Common myeloid progenitor, CD34-positive (primary cell): ENCODE measurements at regions not wholly inside any gene's neighbourhood (a gene's known extent, or its start where the extent isn't known, plus 50 kb on each side); places are given as distances from the start of the nearest gene placed in this dataset.

ENCODE experiments used
- CTCF ChIA-PET: fragments of 350-600 bp; sonication (Branson Sonifier 250); formaldehyde crosslinking; loops from one replicate; lab custom pipeline; 2021; ENCODE audit warnings: antibody characterized with exemption; lab: Charles Lee
- POLR2A ChIA-PET: fragments of 350-600 bp; sonication (Branson Sonifier 250); formaldehyde crosslinking; loops from one replicate; lab custom pipeline; 2021; ENCODE audit warnings: antibody characterized with exemption; lab: Charles Lee
- DNase-seq, 3 donors: peaks; one replicate each; pipeline versions ENCODE4 v3.0.0 to v3.0.0-alpha.2; 2013
- H3K27ac ChIP-seq, 2 experiments: 1 replicate in 1 of 2; 2 replicates in 1 of 2; pipeline ENCODE4 v1.7.0; 2013; ENCODE audit warnings: inconsistent platforms in 2 of 2, low read length in 2 of 2, mild to moderate bottlenecking in 2 of 2, low read depth in 1 of 2, moderate library complexity in 1 of 2; ENCODE audit not compliant: severe bottlenecking in 2 of 2, insufficient read depth in 1 of 2, poor library complexity in 1 of 2
- H3K27me3 ChIP-seq, 5 experiments: replicated peaks in 2 of 5; 1 replicate in 3 of 5; 2 replicates in 2 of 5; pipeline versions ENCODE4 v1.6.1 to v1.7.0; 2013; ENCODE audit warnings: low read length in 4 of 5, mild to moderate bottlenecking in 2 of 5, moderate library complexity in 2 of 5, inconsistent platforms in 1 of 5; ENCODE audit not compliant: insufficient read depth in 5 of 5, control insufficient read depth in 4 of 5
- H3K36me3 ChIP-seq, 4 experiments: 1 replicate in 2 of 4; 2 replicates in 2 of 4; pipeline versions ENCODE4 v1.6.1 to v1.7.0; 2013; ENCODE audit warnings: low read length in 3 of 4, control low read depth in 1 of 4, mild to moderate bottlenecking in 1 of 4; ENCODE audit not compliant: control insufficient read depth in 4 of 4, insufficient read depth in 4 of 4
- H3K4me1 ChIP-seq, 4 experiments: 1 replicate in 3 of 4; 2 replicates in 1 of 4; pipeline versions ENCODE4 v1.6.1 to v1.7.1; 2013; ENCODE audit warnings: low read length in 3 of 4, mild to moderate bottlenecking in 3 of 4, control low read depth in 1 of 4, inconsistent platforms in 1 of 4, moderate library complexity in 1 of 4; ENCODE audit not compliant: control insufficient read depth in 4 of 4, insufficient read depth in 4 of 4; ENCODE audit errors: control extremely low read depth in 1 of 4
- H3K4me3 ChIP-seq, 7 experiments: 1 replicate in 4 of 7; 2 replicates in 3 of 7; pipeline versions ENCODE4 v1.5.1 to v1.7.0; 2013; ENCODE audit warnings: mild to moderate bottlenecking in 7 of 7, low read length in 6 of 7, moderate library complexity in 6 of 7, inconsistent platforms in 2 of 7, low read depth in 2 of 7, control low read depth in 1 of 7; ENCODE audit not compliant: insufficient read depth in 4 of 7, control insufficient read depth in 1 of 7; ENCODE audit errors: extremely low read depth in 1 of 7
- H3K9me3 ChIP-seq, 5 experiments: 1 replicate in 4 of 5; 2 replicates in 1 of 5; pipeline versions ENCODE4 v1.6.1 to v1.7.1; 2013; ENCODE audit warnings: low read length in 4 of 5, mild to moderate bottlenecking in 2 of 5, inconsistent platforms in 1 of 5, low read depth in 1 of 5, moderate library complexity in 1 of 5; ENCODE audit not compliant: control insufficient read depth in 4 of 5, insufficient read depth in 2 of 5; ENCODE audit errors: control extremely low read depth in 1 of 5
- WGBS: methylation state at CpG from one replicate; pipeline ENCODE4 v1.1.5; 2013; ENCODE audit not compliant: insufficient coverage; 5-methylcytosine and 5-hydroxymethylcytosine counted together

- CTCF ChIA-PET, result no interaction called here
- no peak overlapping the region for H3K4me3 ChIP-seq
- no peaks in the 10 kb centered on the region for H3K27me3 ChIP-seq
- H3K36me3 ChIP-seq, result no peaks in the 10 kb centered on the region
- POLR2A ChIA-PET, result no interaction called here
- peaks cover 0 to 1% (median 0%) of the 10 kb centered on the region in 5 experiments for H3K9me3 ChIP-seq
- no peak overlapping the region for H3K27ac ChIP-seq
- H3K4me1 ChIP-seq, result no peaks in the 10 kb centered on the region
- DNase-seq, result no peak
- WGBS, result 87% methylated on average over 3 of the region's 4 CpGs
Measured at GRCh38 chr4:60759518-60760245, 440.4 kb upstream of the ADGRL3 start.

GRCh38 chr4:60780874-60781273 lies 419.3 kb upstream of the ADGRL3 start:
- CTCF ChIA-PET, result no interaction called here
- no peak overlapping the region for H3K4me3 ChIP-seq
- no peaks in the 10 kb centered on the region for H3K27me3 ChIP-seq
- POLR2A ChIA-PET, result no interaction called here
- no peak overlapping the region for H3K27ac ChIP-seq
- no peaks in the 10 kb centered on the region for H3K4me1 ChIP-seq
- no peaks in the 10 kb centered on the region for H3K36me3 ChIP-seq
- no peak for DNase-seq
- no CpG with 5 or more reads among the region's 3 CpGs for WGBS
- H3K9me3 ChIP-seq, result no peaks in the 10 kb centered on the region

- Histone ChIP-seq H3K36me3 (no peaks in the 10 kb centered on the region), H3K4me3 (no peak overlapping the region), H3K4me1 (no peaks in the 10 kb centered on the region), H3K27ac (no peak overlapping the region), H3K27me3 (no peaks in the 10 kb centered on the region), H3K9me3 (no peaks in the 10 kb centered on the region)
- CTCF ChIA-PET, result no interaction called here
- no peak for DNase-seq
- POLR2A ChIA-PET, result no interaction called here
Measured at GRCh38 chr4:60790608-60791007, 409.5 kb upstream of the ADGRL3 start.

GRCh38 chr4:60794372-60794771 lies 405.8 kb upstream of the ADGRL3 start:
- Histone ChIP-seq H3K4me1 (no peaks in the 10 kb centered on the region), H3K9me3 (no peaks in the 10 kb centered on the region), H3K4me3 (no peak overlapping the region), H3K36me3 (no peaks in the 10 kb centered on the region), H3K27ac (no peak overlapping the region), H3K27me3 (no peaks in the 10 kb centered on the region)
- no peak for DNase-seq
- POLR2A ChIA-PET, result no interaction called here
- WGBS, result 99% methylated on average over 8 of the region's 14 CpGs
- CTCF ChIA-PET, result interaction anchor here (1.3 kb wide), 1 partner anchor 12 kb away, joined by 3 read pairs; no protein-coding TSS in a partner anchor

- no peak for DNase-seq
- no CpG with 5 or more reads among the region's 4 CpGs for WGBS
- Histone ChIP-seq H3K36me3 (no peaks in the 10 kb centered on the region), H3K27ac (no peak overlapping the region), H3K9me3 (no peaks in the 10 kb centered on the region), H3K27me3 (no peaks in the 10 kb centered on the region), H3K4me1 (no peaks in the 10 kb centered on the region), H3K4me3 (no peak overlapping the region)
- ChIA-PET POLR2A (no interaction called here), CTCF (no interaction called here)
Measured at GRCh38 chr4:60799214-60799613, 400.9 kb upstream of the ADGRL3 start.

GRCh38 chr4:60800701-60801100 lies 399.4 kb upstream of the ADGRL3 start:
- Histone ChIP-seq H3K27me3 (no peaks in the 10 kb centered on the region), H3K36me3 (no peaks in the 10 kb centered on the region), H3K4me3 (no peak overlapping the region), H3K4me1 (no peaks in the 10 kb centered on the region), H3K27ac (no peak overlapping the region), H3K9me3 (no peaks in the 10 kb centered on the region)
- DNase-seq, result no peak
- ChIA-PET POLR2A (no interaction called here), CTCF (no interaction called here)
- no CpG with 5 or more reads among the region's 2 CpGs for WGBS

GRCh38 chr4:60805500-60806313 lies 394.4 kb upstream of the ADGRL3 start:
- WGBS, result 53% methylated on average over 5 of the region's 6 CpGs
- H3K4me3 ChIP-seq, result no peak overlapping the region
- H3K4me1 ChIP-seq, result no peaks in the 10 kb centered on the region
- POLR2A ChIA-PET, result no interaction called here
- H3K36me3 ChIP-seq, result no peaks in the 10 kb centered on the region
- CTCF ChIA-PET, result interaction anchor here (0.8 to 2.3 kb wide), 7 partner anchors 10 to 494 kb away, joined by 3 to 14 read pairs (median 4); no protein-coding TSS in a partner anchor
- no peaks in the 10 kb centered on the region for H3K27me3 ChIP-seq
- H3K27ac ChIP-seq, result no peak overlapping the region
- H3K9me3 ChIP-seq, result no peaks in the 10 kb centered on the region
- DNase-seq, result peak; percentile 11 to 59 (median 52)
